KMS-11 (cell line): ENCODE measurements at regions not wholly inside any gene's neighbourhood (a gene's known extent, or its start where the extent isn't known, plus 50 kb on each side); places are given as distances from the start of the nearest gene placed in this dataset.

Experiments used
- H2AFZ ChIP-seq: fragments of 200-600 bp; sonication (generic); 2 replicates; pipeline ENCODE4 v1.6.1; 2016; ENCODE audit warnings: antibody characterized with exemption, mixed run types, low read depth
- H3K27ac ChIP-seq: fragments of 200-600 bp; sonication (generic); 2 replicates; pipeline ENCODE4 v1.6.1; 2016; ENCODE audit warnings: mild to moderate bottlenecking, mixed run types
- H3K27me3 ChIP-seq: fragments of 200-600 bp; sonication (generic); 2 replicates; pipeline ENCODE4 v1.6.1; 2017; ENCODE audit warnings: mild to moderate bottlenecking, low read depth, mixed run types, moderate library complexity; ENCODE audit not compliant: insufficient read depth
- H3K36me3 ChIP-seq: fragments of 200-600 bp; sonication (generic); 2 replicates; pipeline ENCODE4 v1.6.1; 2017; ENCODE audit warnings: mild to moderate bottlenecking, mixed run types; ENCODE audit not compliant: insufficient read depth
- H3K4me1 ChIP-seq: fragments of 200-600 bp; sonication (generic); 2 replicates; pipeline ENCODE4 v1.6.1; 2016; ENCODE audit warnings: mild to moderate bottlenecking, low read depth, mixed run types; ENCODE audit not compliant: poor library complexity, severe bottlenecking
- H3K4me2 ChIP-seq: fragments of 200-600 bp; sonication (generic); 2 replicates; pipeline ENCODE4 v1.7.0; 2016; ENCODE audit warnings: mild to moderate bottlenecking, mixed run types
- H3K4me3 ChIP-seq: fragments of 200-600 bp; sonication (generic); IDR thresholded peaks from 2 replicates; pipeline ENCODE4 v1.6.1; 2017; ENCODE audit warnings: low read depth, low read length, mixed read lengths; ENCODE audit not compliant: insufficient read depth
- H3K79me2 ChIP-seq: fragments of 200-600 bp; sonication (generic); 2 replicates; pipeline ENCODE4 v1.6.1; 2016; ENCODE audit warnings: low read depth, mixed run types; ENCODE audit not compliant: insufficient read depth
- H3K9ac ChIP-seq: fragments of 200-600 bp; sonication (generic); 2 replicates; pipeline ENCODE4 v1.6.1; 2016; ENCODE audit warnings: mild to moderate bottlenecking, mixed run types
- H4K20me1 ChIP-seq: fragments of 200-600 bp; sonication (generic); 2 replicates; pipeline ENCODE4 v1.6.1; 2016; ENCODE audit warnings: mild to moderate bottlenecking, mixed run types; ENCODE audit not compliant: insufficient read depth
- CTCF ChIP-seq: fragments of 200-600 bp; sonication (generic); conservative IDR thresholded peaks from 2 replicates; pipeline ENCODE4 v1.6.1; 2017; ENCODE audit warnings: low read depth, mild to moderate bottlenecking, antibody characterized with exemption, low read length, moderate library complexity, mixed read lengths

- no peak for TF ChIP-seq CTCF
- Histone ChIP-seq H3K36me3 (no peaks in the 10 kb centered on the region), H2AFZ (no peak overlapping the region)
These were observed 255.6 kb downstream of the TTC6 start for GRCh38 chr14:37851054-37851453.

GRCh38 chr14:37855871-37856270 is 260.4 kb downstream of the TTC6 start:
- Histone ChIP-seq H4K20me1 (no peaks in the 10 kb centered on the region), H3K4me3 (no peak overlapping the region), H2AFZ (no peak overlapping the region), H3K4me1 (no peaks in the 10 kb centered on the region), H3K36me3 (no peaks in the 10 kb centered on the region), H3K27ac (no peak overlapping the region), H3K9ac (no peak overlapping the region), H3K27me3 (no peaks in the 10 kb centered on the region), H3K79me2 (no peaks in the 10 kb centered on the region), H3K4me2 (no peak overlapping the region)
- no peak for TF ChIP-seq CTCF

More at GRCh38 chr14:37851054-37851453, 255.6 kb downstream of the TTC6 start:
- no peaks in the 10 kb centered on the region for H3K4me1 ChIP-seq
- no peak overlapping the region for H3K4me2 ChIP-seq
- no peaks in the 10 kb centered on the region for H3K27me3 ChIP-seq
- H3K9ac ChIP-seq, result no peak overlapping the region
- no peaks in the 10 kb centered on the region for H3K79me2 ChIP-seq
- no peak overlapping the region for H3K4me3 ChIP-seq
- no peak overlapping the region for H3K27ac ChIP-seq
- H4K20me1 ChIP-seq, result no peaks in the 10 kb centered on the region

GRCh38 chr14:37857774-37858266 is 262.4 kb downstream of the TTC6 start:
- H3K9ac ChIP-seq, result no peak overlapping the region

GRCh38 chr14:37858733-37859132 is 263.3 kb downstream of the TTC6 start:
- H3K4me2 ChIP-seq, result no peak overlapping the region
- no peaks in the 10 kb centered on the region for H3K36me3 ChIP-seq
- no peak overlapping the region for H3K4me3 ChIP-seq
- no peaks in the 10 kb centered on the region for H3K79me2 ChIP-seq
- H3K27ac ChIP-seq, result no peak overlapping the region
- no peak for TF ChIP-seq CTCF
- no peak overlapping the region for H2AFZ ChIP-seq
- no peaks in the 10 kb centered on the region for H3K4me1 ChIP-seq
- no peak overlapping the region for H3K9ac ChIP-seq
- H3K27me3 ChIP-seq, result no peaks in the 10 kb centered on the region
- no peaks in the 10 kb centered on the region for H4K20me1 ChIP-seq

More at GRCh38 chr14:37857774-37858266, 262.4 kb downstream of the TTC6 start:
- H3K79me2 ChIP-seq, result no peaks in the 10 kb centered on the region
- TF ChIP-seq CTCF, result no peak
- H4K20me1 ChIP-seq, result no peaks in the 10 kb centered on the region
- no peak overlapping the region for H3K27ac ChIP-seq
- H3K4me1 ChIP-seq, result no peaks in the 10 kb centered on the region
- no peaks in the 10 kb centered on the region for H3K36me3 ChIP-seq
- no peak overlapping the region for H2AFZ ChIP-seq
- no peak overlapping the region for H3K4me3 ChIP-seq
- no peaks in the 10 kb centered on the region for H3K27me3 ChIP-seq
- H3K4me2 ChIP-seq, result no peak overlapping the region

DNA sequence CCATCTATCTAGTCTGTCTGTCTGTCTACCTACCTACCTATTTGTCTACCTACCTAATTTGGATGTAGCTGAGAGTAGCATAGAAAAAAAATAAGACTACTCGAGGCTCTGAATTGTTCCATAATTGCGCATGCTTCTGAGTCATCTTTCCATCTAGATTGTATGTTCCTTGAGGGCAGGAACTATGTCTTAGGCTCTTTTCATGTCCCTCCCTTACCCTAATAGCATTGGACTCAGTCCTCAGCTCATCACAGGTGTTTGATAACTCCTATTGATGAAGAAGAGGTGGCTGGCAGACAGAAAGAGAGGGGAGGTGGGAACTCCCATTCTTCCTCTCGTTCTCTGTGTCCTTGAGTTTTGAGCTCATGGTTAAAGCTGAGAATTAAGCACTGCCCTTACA is 263.7 kb downstream of the TTC6 start:
- H3K9ac ChIP-seq, result no peak overlapping the region
- H3K27ac ChIP-seq, result no peak overlapping the region
- no peak for TF ChIP-seq CTCF
- no peak overlapping the region for H3K4me3 ChIP-seq
- H3K27me3 ChIP-seq, result no peaks in the 10 kb centered on the region
- H3K4me2 ChIP-seq, result no peak overlapping the region
- H2AFZ ChIP-seq, result no peak overlapping the region
- no peaks in the 10 kb centered on the region for H3K79me2 ChIP-seq
- H3K4me1 ChIP-seq, result no peaks in the 10 kb centered on the region
- no peaks in the 10 kb centered on the region for H3K36me3 ChIP-seq
- H4K20me1 ChIP-seq, result no peaks in the 10 kb centered on the region
